C4-2B (cell line): ENCODE measurements at regions not wholly inside any gene's neighbourhood (a gene's known extent, or its start where the extent isn't known, plus 50 kb on each side); places are given as distances from the start of the nearest gene placed in this dataset.

ENCODE experiments used
- H3K27ac ChIP-seq: fragments of 450-650 bp; 2 replicates; pipeline ENCODE4 v1.5.1; 2017
- CTCF ChIP-seq: fragments of 450-650 bp; conservative IDR thresholded peaks from 2 replicates; pipeline ENCODE4 v1.5.1; 2017; ENCODE audit warnings: mild to moderate bottlenecking
- ZFX ChIP-seq: fragments of 450-650 bp; IDR thresholded peaks from 2 replicates; pipeline ENCODE4 v1.6.1; 2017

- H3K27ac ChIP-seq, result no peak overlapping the region
- TF ChIP-seq ZFX, result no peak
These were observed 149.3 kb upstream of the BMP4 start for GRCh38 chr14:54105898-54106297.

GRCh38 chr14:54106661-54107377 lies 150.2 kb upstream of the BMP4 start:
- TF ChIP-seq CTCF (no peak), ZFX (no peak)
- no peak overlapping the region for H3K27ac ChIP-seq

- TF ChIP-seq CTCF, result no peak
- no peak for TF ChIP-seq ZFX
- H3K27ac ChIP-seq, result no peak overlapping the region
These were observed 152.2 kb upstream of the BMP4 start for GRCh38 chr14:54108481-54109471.

- no peak overlapping the region for H3K27ac ChIP-seq
- TF ChIP-seq ZFX (no peak), CTCF (no peak)
These were observed 153.0 kb upstream of the BMP4 start for GRCh38 chr14:54109521-54110120.

- H3K27ac ChIP-seq, result no peak overlapping the region
- TF ChIP-seq ZFX (no peak), CTCF (no peak)
These were observed 158.3 kb upstream of the BMP4 start for GRCh38 chr14:54114941-54115340.

- TF ChIP-seq ZFX (no peak), CTCF (no peak)
- H3K27ac ChIP-seq, result no peak overlapping the region
These were observed 159.7 kb upstream of the BMP4 start for GRCh38 chr14:54116198-54116885.

- TF ChIP-seq ZFX, result no peak
- TF ChIP-seq CTCF, result no peak
- H3K27ac ChIP-seq, result no peak overlapping the region
These were observed 160.3 kb upstream of the BMP4 start for GRCh38 chr14:54116972-54117371.
